GM23338 (cell line): ENCODE measurements at regions not wholly inside any gene's neighbourhood (a gene's known extent, or its start where the extent isn't known, plus 50 kb on each side); places are given as distances from the start of the nearest gene placed in this dataset.
A peak's percentile ranks its signal among the peaks of the same experiment; 100 is the strongest.

Experiments used
- ATAC-seq: fragments of 200-7000 bp; cut with Tn5 transposase; 3 replicates; pipeline ENCODE4 v1.9.1; 2020
- DNase-seq: peaks from one replicate; pipeline ENCODE4 v3.0.0-alpha.2; 2015; ENCODE audit warnings: low spot score
- H2AFZ ChIP-seq: fragments of 200-600 bp; sonication (generic); 2 replicates; pipeline ENCODE4 v1.8.0; 2016; ENCODE audit warnings: antibody characterized with exemption, mild to moderate bottlenecking, moderate library complexity
- H3F3A ChIP-seq: fragments of 200-600 bp; sonication (generic); replicated peaks from 2 replicates; pipeline ENCODE4 v1.8.0; 2017; ENCODE audit warnings: antibody characterized with exemption, mixed run types, low read depth
- H3K27ac ChIP-seq: fragments of 200-600 bp; sonication (generic); 2 replicates; pipeline ENCODE4 v1.6.1; 2016; ENCODE audit warnings: low read depth
- H3K27me3 ChIP-seq: fragments of 200-600 bp; sonication (generic); 2 replicates; pipeline ENCODE4 v1.8.0; 2016; ENCODE audit warnings: mild to moderate bottlenecking, mixed run types, moderate library complexity; ENCODE audit not compliant: insufficient read depth
- H3K36me3 ChIP-seq: fragments of 200-600 bp; sonication (generic); 2 replicates; pipeline ENCODE4 v1.8.0; 2016; ENCODE audit warnings: mild to moderate bottlenecking; ENCODE audit not compliant: insufficient read depth
- H3K4me1 ChIP-seq: fragments of 200-600 bp; sonication (generic); 2 replicates; pipeline ENCODE4 v1.8.0; 2016; ENCODE audit warnings: mild to moderate bottlenecking, moderate library complexity; ENCODE audit not compliant: insufficient read depth
- H3K4me2 ChIP-seq: fragments of 200-600 bp; sonication (generic); 2 replicates; pipeline ENCODE4 v1.7.1; 2017; ENCODE audit warnings: mixed run types
- H3K4me3 ChIP-seq: fragments of 200-600 bp; sonication (generic); 2 replicates; pipeline ENCODE4 v1.6.1; 2016; ENCODE audit warnings: mixed run types
- H3K79me2 ChIP-seq: fragments of 200-600 bp; sonication (generic); replicated peaks from 2 replicates; pipeline ENCODE4 v1.8.0; 2017; ENCODE audit warnings: mild to moderate bottlenecking; ENCODE audit not compliant: insufficient read depth
- H3K9me2 ChIP-seq: fragments of 200-600 bp; sonication (generic); 2 replicates; pipeline ENCODE4 v1.8.0; 2017; ENCODE audit not compliant: insufficient read depth
- H4K20me1 ChIP-seq: fragments of 200-600 bp; sonication (generic); replicated peaks from 2 replicates; pipeline ENCODE4 v1.8.0; 2017; ENCODE audit warnings: mild to moderate bottlenecking; ENCODE audit not compliant: insufficient read depth
- H3K27ac Mint-ChIP-seq: 2 replicates; pipeline ENCODE4 v1.8.0; 2020; ENCODE audit warnings: inconsistent platforms, mild to moderate bottlenecking, moderate library complexity, mixed read lengths
- H3K27me3 Mint-ChIP-seq: 3 replicates; pipeline ENCODE4 v1.8.0; 2022; ENCODE audit warnings: low read depth, mild to moderate bottlenecking, moderate library complexity, mixed read lengths, inconsistent platforms; ENCODE audit not compliant: insufficient read depth, poor library complexity
- H3K36me3 Mint-ChIP-seq: 3 replicates; pipeline ENCODE4 v1.8.0; 2021; ENCODE audit warnings: low read depth, mild to moderate bottlenecking, inconsistent platforms, moderate library complexity, mixed read lengths
- H3K4me1 Mint-ChIP-seq: 3 replicates; pipeline ENCODE4 v1.8.0; 2020; ENCODE audit warnings: mild to moderate bottlenecking, inconsistent platforms, mixed read lengths
- H3K4me3 Mint-ChIP-seq: 3 replicates; pipeline ENCODE4 v1.8.0; 2021; ENCODE audit warnings: moderate library complexity, mild to moderate bottlenecking, inconsistent platforms, mixed read lengths
- H3K9me3 Mint-ChIP-seq: 3 replicates; pipeline ENCODE4 v1.8.0; 2020; ENCODE audit warnings: moderate library complexity, mild to moderate bottlenecking, inconsistent platforms, mixed read lengths
- CREB1 ChIP-seq: fragments of 250-450 bp; sonication (Bioruptor Pico); IDR thresholded peaks from 2 replicates; pipeline ENCODE4 v1.5.0; 2020; ENCODE audit warnings: low read depth, mild to moderate bottlenecking, moderate library complexity
- CTCF ChIP-seq, 2 experiments: fragments of 200-600 bp in 1 of 2; sonication (generic) in 1 of 2; conservative IDR thresholded peaks; 2 replicates each; pipeline versions ENCODE4 v1.5.1 to v1.6.1; 2016 to 2017; ENCODE audit warnings: antibody characterized with exemption in 2 of 2, low read depth in 2 of 2, mild to moderate bottlenecking in 2 of 2, moderate library complexity in 1 of 2
- EZH2 ChIP-seq: fragments of 200-600 bp; sonication (generic); IDR thresholded peaks from one replicate; pipeline ENCODE4 v1.8.0; 2017; ENCODE audit warnings: antibody characterized with exemption, mild to moderate bottlenecking, low read depth; ENCODE audit not compliant: unreplicated experiment
- EZH2phosphoT487 ChIP-seq: fragments of 200-600 bp; sonication (generic); IDR thresholded peaks from one replicate; pipeline ENCODE4 v1.8.1; 2018; ENCODE audit warnings: antibody characterized with exemption; ENCODE audit not compliant: unreplicated experiment
- JUNB ChIP-seq: IDR thresholded peaks from one replicate; pipeline ENCODE4 v1.6.1; 2016; ENCODE audit warnings: antibody characterized with exemption; ENCODE audit not compliant: unreplicated experiment
- NANOG ChIP-seq: IDR thresholded peaks from 2 replicates; pipeline ENCODE4 v1.6.1; 2016; ENCODE audit warnings: antibody characterized with exemption, borderline replicate concordance
- POLR2AphosphoS5 ChIP-seq: IDR thresholded peaks from 2 replicates; pipeline ENCODE4 v1.6.1; 2016; ENCODE audit warnings: antibody characterized with exemption, low read depth
- STAT1 ChIP-seq: IDR thresholded peaks from one replicate; pipeline ENCODE4 v1.6.1; 2016; ENCODE audit warnings: antibody characterized with exemption; ENCODE audit not compliant: unreplicated experiment
- ZNF114 ChIP-seq: fragments of 250-450 bp; sonication (Bioruptor Pico); IDR thresholded peaks from 2 replicates; pipeline ENCODE4 v1.5.0; 2020; ENCODE audit warnings: mild to moderate bottlenecking, moderate library complexity
- ZNF331 ChIP-seq: fragments of 250-450 bp; sonication (Bioruptor Pico); IDR thresholded peaks from 2 replicates; pipeline ENCODE4 v1.5.0; 2020; ENCODE audit warnings: low read depth, mild to moderate bottlenecking, moderate library complexity
- ZNF462 ChIP-seq: fragments of 250-450 bp; sonication (Bioruptor Pico); IDR thresholded peaks from 2 replicates; pipeline ENCODE4 v1.5.0; 2020; ENCODE audit warnings: mild to moderate bottlenecking, moderate library complexity
- TF ChIP-seq, protein P1 (sequence below): IDR thresholded peaks from one replicate; pipeline ENCODE4 v1.6.1; 2018; ENCODE audit warnings: antibody characterized with exemption; ENCODE audit not compliant: unreplicated experiment
- TF ChIP-seq, protein P2 (sequence below): IDR thresholded peaks from 2 replicates; pipeline ENCODE4 v1.6.1; 2016; ENCODE audit warnings: antibody characterized with exemption

GRCh38 chr13:99892866-99893504 is 78.6 kb downstream of the ZIC5 start:
- H3K27ac ChIP-seq, result peak overlapping the region; percentile 7; the same call in 1 of the 2 replicates
- peak overlapping the region; percentile 71 for H3K4me2 ChIP-seq
- ATAC-seq, result peak; percentile 6
- Mint-ChIP-seq H3K27me3 (peaks cover 32% of the 10 kb centered on the region), H3K36me3 (0 out of 3 replicates have a peak, but pooled peaks cover 2% of the 10 kb centered on the region), H3K4me3 (peak overlapping the region; percentile 50; the same call in 1 of the 3 replicates), H3K4me1 (peaks cover 47% of the 10 kb centered on the region), H3K27ac (no peak overlapping the region), H3K9me3 (no peaks in the 10 kb centered on the region)
- no peaks in the 10 kb centered on the region for H4K20me1 ChIP-seq
- H3K4me1 ChIP-seq, result peaks cover 53% of the 10 kb centered on the region
- H3K27me3 ChIP-seq, result peaks cover 53% of the 10 kb centered on the region
- peak overlapping the region; percentile 24 for H3K4me3 ChIP-seq
- TF ChIP-seq CTCF (conservative IDR thresholded peaks at IDR 0.05; ENCODE audit: low read depth in 2 of 2) (no peak), STAT1 (no peak), EZH2phosphoT487 (no peak), CREB1 (CRISPR knock-in tag) (no peak), ZNF331 (CRISPR knock-in tag) (no peak), ZNF462 (CRISPR knock-in tag) (no peak), NANOG (no peak), POLR2AphosphoS5 (no peak), ZNF114 (CRISPR knock-in tag) (no peak), EZH2 (no peak), JUNB (no peak)
- TF ChIP-seq, protein P1, sequence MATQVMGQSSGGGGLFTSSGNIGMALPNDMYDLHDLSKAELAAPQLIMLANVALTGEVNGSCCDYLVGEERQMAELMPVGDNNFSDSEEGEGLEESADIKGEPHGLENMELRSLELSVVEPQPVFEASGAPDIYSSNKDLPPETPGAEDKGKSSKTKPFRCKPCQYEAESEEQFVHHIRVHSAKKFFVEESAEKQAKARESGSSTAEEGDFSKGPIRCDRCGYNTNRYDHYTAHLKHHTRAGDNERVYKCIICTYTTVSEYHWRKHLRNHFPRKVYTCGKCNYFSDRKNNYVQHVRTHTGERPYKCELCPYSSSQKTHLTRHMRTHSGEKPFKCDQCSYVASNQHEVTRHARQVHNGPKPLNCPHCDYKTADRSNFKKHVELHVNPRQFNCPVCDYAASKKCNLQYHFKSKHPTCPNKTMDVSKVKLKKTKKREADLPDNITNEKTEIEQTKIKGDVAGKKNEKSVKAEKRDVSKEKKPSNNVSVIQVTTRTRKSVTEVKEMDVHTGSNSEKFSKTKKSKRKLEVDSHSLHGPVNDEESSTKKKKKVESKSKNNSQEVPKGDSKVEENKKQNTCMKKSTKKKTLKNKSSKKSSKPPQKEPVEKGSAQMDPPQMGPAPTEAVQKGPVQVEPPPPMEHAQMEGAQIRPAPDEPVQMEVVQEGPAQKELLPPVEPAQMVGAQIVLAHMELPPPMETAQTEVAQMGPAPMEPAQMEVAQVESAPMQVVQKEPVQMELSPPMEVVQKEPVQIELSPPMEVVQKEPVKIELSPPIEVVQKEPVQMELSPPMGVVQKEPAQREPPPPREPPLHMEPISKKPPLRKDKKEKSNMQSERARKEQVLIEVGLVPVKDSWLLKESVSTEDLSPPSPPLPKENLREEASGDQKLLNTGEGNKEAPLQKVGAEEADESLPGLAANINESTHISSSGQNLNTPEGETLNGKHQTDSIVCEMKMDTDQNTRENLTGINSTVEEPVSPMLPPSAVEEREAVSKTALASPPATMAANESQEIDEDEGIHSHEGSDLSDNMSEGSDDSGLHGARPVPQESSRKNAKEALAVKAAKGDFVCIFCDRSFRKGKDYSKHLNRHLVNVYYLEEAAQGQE, result no peak
- TF ChIP-seq, protein P2, sequence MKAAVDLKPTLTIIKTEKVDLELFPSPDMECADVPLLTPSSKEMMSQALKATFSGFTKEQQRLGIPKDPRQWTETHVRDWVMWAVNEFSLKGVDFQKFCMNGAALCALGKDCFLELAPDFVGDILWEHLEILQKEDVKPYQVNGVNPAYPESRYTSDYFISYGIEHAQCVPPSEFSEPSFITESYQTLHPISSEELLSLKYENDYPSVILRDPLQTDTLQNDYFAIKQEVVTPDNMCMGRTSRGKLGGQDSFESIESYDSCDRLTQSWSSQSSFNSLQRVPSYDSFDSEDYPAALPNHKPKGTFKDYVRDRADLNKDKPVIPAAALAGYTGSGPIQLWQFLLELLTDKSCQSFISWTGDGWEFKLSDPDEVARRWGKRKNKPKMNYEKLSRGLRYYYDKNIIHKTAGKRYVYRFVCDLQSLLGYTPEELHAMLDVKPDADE, result no peak
- DNase-seq, result no peak
- no peaks in the 10 kb centered on the region for H3K79me2 ChIP-seq
- H2AFZ ChIP-seq, result no peak overlapping the region; the same call in 1 of the 2 replicates
- no peaks in the 10 kb centered on the region for H3K9me2 ChIP-seq
- H3F3A ChIP-seq, result peaks cover 36% of the 10 kb centered on the region
- no peaks in the 10 kb centered on the region for H3K36me3 ChIP-seq
